Testis (tissue), 2 donors: ENCODE measurements at regions not wholly inside any gene's neighbourhood (a gene's known extent, or its start where the extent isn't known, plus 50 kb on each side); places are given as distances from the start of the nearest gene placed in this dataset.

Source experiments
- CTCF ChIP-seq, 3 experiments: fragments of 450-650 bp in 2 of 3; fragments of 200-600 bp in 1 of 3; sonication (generic) in 1 of 3; IDR thresholded peaks; one replicate each; pipeline ENCODE4 v1.5.1; 2016 to 2019; ENCODE audit warnings: antibody characterized with exemption in 3 of 3, mild to moderate bottlenecking in 2 of 3, moderate library complexity in 1 of 3
- POLR2A ChIP-seq: fragments of 450-650 bp; IDR thresholded peaks from one replicate; pipeline ENCODE4 v1.6.1; 2017; ENCODE audit warnings: antibody characterized with exemption, mild to moderate bottlenecking, moderate library complexity

GRCh38 chr4:29970626-29971025, 749.5 kb upstream of the PCDH7 start:
- TF ChIP-seq CTCF (IDR thresholded peaks at IDR 0.05), result no peak
- TF ChIP-seq POLR2A, result no peak
